ENCODE measurements at regions not wholly inside any gene's neighbourhood (a gene's known extent, or its start where the extent isn't known, plus 50 kb on each side); places are given as distances from the start of the nearest gene placed in this dataset.

DNA sequence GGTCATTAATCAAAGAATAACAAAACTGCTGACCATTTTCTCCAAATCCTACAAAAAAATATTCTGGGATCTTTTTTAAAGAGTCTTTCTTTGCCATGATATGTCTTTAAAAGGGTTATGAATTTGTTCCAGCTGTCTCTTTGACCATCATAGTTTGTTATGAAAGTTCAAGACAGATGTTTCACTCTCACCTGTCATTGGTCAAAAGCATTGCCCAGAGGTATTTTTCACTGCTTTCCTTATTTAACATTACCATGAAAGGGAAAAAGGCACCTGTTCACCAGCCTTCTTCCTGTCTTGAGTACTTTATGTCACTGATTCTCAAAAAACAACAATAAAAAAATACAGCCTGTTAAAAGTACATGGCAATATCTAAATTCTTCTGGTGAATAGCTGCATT is 643.8 kb downstream of the FAT4 start:
- TF ChIP-seq, protein P1, sequence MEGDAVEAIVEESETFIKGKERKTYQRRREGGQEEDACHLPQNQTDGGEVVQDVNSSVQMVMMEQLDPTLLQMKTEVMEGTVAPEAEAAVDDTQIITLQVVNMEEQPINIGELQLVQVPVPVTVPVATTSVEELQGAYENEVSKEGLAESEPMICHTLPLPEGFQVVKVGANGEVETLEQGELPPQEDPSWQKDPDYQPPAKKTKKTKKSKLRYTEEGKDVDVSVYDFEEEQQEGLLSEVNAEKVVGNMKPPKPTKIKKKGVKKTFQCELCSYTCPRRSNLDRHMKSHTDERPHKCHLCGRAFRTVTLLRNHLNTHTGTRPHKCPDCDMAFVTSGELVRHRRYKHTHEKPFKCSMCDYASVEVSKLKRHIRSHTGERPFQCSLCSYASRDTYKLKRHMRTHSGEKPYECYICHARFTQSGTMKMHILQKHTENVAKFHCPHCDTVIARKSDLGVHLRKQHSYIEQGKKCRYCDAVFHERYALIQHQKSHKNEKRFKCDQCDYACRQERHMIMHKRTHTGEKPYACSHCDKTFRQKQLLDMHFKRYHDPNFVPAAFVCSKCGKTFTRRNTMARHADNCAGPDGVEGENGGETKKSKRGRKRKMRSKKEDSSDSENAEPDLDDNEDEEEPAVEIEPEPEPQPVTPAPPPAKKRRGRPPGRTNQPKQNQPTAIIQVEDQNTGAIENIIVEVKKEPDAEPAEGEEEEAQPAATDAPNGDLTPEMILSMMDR (IDR thresholded peaks at IDR 0.05; ENCODE audit: low read length), result no peak
- TF ChIP-seq EZH2 (optimal IDR thresholded peaks at IDR 0.05; ENCODE audit: low read depth, low read length), result no peak
